Mucosa of descending colon (tissue), 3 donors: ENCODE measurements at regions not wholly inside any gene's neighbourhood (a gene's known extent, or its start where the extent isn't known, plus 50 kb on each side); places are given as distances from the start of the nearest gene placed in this dataset.

Experiments
- ATAC-seq: fragments of 200-7000 bp; cut with Tn5 transposase; one replicate; pipeline ENCODE4 v1.9.1; 2020; ENCODE audit warnings: mild to moderate bottlenecking, moderate library complexity
- DNase-seq, 3 donors: peaks; one replicate each; pipeline ENCODE4 v3.0.0-alpha.2; 2020
- H3K36me3 ChIP-seq: fragments of 200-600 bp; one replicate; pipeline ENCODE4 v1.8.0; 2021; ENCODE audit warnings: low read depth, mild to moderate bottlenecking
- H3K4me1 ChIP-seq: fragments of 200-600 bp; one replicate; pipeline ENCODE4 v1.8.0; 2021; ENCODE audit warnings: low read depth, mild to moderate bottlenecking
- H3K4me3 ChIP-seq: fragments of 200-600 bp; one replicate; pipeline ENCODE4 v1.8.0; 2021; ENCODE audit warnings: mild to moderate bottlenecking
- H3K9me3 ChIP-seq: fragments of 200-600 bp; one replicate; pipeline ENCODE4 v1.8.0; 2021; ENCODE audit warnings: mild to moderate bottlenecking
- CTCF ChIP-seq: fragments of 200-600 bp; IDR thresholded peaks from one replicate; pipeline ENCODE4 v1.8.0; 2022; ENCODE audit warnings: antibody characterized with exemption, mild to moderate bottlenecking
- intact Hi-C, 2 donors: fragments of 100-400 bp; cut with DNase I in 1 of 2; cut with micrococcal nuclease in 1 of 2; formaldehyde crosslinking; loops; one replicate each; pipeline versions ENCODE4 v1.11.0 to v1.11.1; 2022; cut with DNase I, micrococcal nuclease
- donor health status: DM: no; HTN: no; CAD: no; lungs with moderate emphysema.
- donor health status: DM: no; HTN: no; CAD: no.
- donor health status: DM: no; HTN: yes; CAD: no.

- Histone ChIP-seq H3K9me3 (no peaks in the 10 kb centered on the region), H3K4me1 (no peaks in the 10 kb centered on the region), H3K36me3 (no peaks in the 10 kb centered on the region), H3K4me3 (no peak overlapping the region)
- TF ChIP-seq CTCF = no peak
- no peak for DNase-seq
- intact Hi-C loops = no loop called here
- no peak for ATAC-seq
Measured at GRCh38 chr21:26331205-26331980, 160.8 kb upstream of the APP start.

GRCh38 chr21:26320596-26320995 lies 150.0 kb upstream of the APP start:
- Histone ChIP-seq H3K9me3 (no peaks in the 10 kb centered on the region), H3K4me3 (no peak overlapping the region), H3K4me1 (no peaks in the 10 kb centered on the region), H3K36me3 (no peaks in the 10 kb centered on the region)
- DNase-seq (no peak), ATAC-seq (no peak)
- intact Hi-C loops = no loop called here
- TF ChIP-seq CTCF = no peak

- no peaks in the 10 kb centered on the region for H3K9me3 ChIP-seq
- H3K36me3 ChIP-seq = no peaks in the 10 kb centered on the region
- no peak for TF ChIP-seq CTCF
- no peak overlapping the region for H3K4me3 ChIP-seq
- ATAC-seq (no peak), DNase-seq (no peak)
- intact Hi-C loops = no loop called here
- H3K4me1 ChIP-seq = no peaks in the 10 kb centered on the region
Measured at GRCh38 chr21:26307640-26308039, 137.1 kb upstream of the APP start.

GRCh38 chr21:26297851-26298250 lies 127.3 kb upstream of the APP start:
- DNase-seq (no peak), ATAC-seq (no peak)
- Histone ChIP-seq H3K36me3 (no peaks in the 10 kb centered on the region), H3K4me1 (no peaks in the 10 kb centered on the region), H3K4me3 (no peak overlapping the region), H3K9me3 (no peaks in the 10 kb centered on the region)
- intact Hi-C loops = no loop called here
- no peak for TF ChIP-seq CTCF

GRCh38 chr21:26293141-26293946 lies 122.8 kb upstream of the APP start:
- Histone ChIP-seq H3K4me3 (no peak overlapping the region), H3K36me3 (no peaks in the 10 kb centered on the region), H3K4me1 (no peaks in the 10 kb centered on the region), H3K9me3 (no peaks in the 10 kb centered on the region)
- intact Hi-C loops = no loop called here
- DNase-seq (no peak), ATAC-seq (no peak)
- TF ChIP-seq CTCF = no peak
